ENCODE measurements at regions not wholly inside any gene's neighbourhood (a gene's known extent, or its start where the extent isn't known, plus 50 kb on each side); places are given as distances from the start of the nearest gene placed in this dataset.

DNA sequence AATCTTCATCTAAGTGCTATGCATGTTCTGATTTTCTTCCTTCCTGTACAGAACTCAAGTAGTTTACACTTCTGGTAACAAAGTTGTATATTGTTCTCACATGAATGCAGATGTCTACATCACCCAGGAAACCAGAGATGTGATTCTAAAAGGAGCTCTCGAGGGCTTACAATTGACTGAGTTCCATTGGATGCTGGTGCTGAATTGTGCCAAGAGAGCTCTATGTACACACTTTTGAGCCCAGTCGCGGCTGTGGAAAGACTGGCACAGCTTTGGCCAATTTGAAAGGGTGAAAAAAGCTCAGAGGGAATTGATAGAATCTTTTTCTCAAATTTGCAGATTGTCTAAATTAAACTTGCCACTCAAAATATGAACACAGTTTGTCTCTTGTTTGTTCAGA is 340.7 kb downstream of the LMBRD1 start:
- TF ChIP-seq, protein P1, sequence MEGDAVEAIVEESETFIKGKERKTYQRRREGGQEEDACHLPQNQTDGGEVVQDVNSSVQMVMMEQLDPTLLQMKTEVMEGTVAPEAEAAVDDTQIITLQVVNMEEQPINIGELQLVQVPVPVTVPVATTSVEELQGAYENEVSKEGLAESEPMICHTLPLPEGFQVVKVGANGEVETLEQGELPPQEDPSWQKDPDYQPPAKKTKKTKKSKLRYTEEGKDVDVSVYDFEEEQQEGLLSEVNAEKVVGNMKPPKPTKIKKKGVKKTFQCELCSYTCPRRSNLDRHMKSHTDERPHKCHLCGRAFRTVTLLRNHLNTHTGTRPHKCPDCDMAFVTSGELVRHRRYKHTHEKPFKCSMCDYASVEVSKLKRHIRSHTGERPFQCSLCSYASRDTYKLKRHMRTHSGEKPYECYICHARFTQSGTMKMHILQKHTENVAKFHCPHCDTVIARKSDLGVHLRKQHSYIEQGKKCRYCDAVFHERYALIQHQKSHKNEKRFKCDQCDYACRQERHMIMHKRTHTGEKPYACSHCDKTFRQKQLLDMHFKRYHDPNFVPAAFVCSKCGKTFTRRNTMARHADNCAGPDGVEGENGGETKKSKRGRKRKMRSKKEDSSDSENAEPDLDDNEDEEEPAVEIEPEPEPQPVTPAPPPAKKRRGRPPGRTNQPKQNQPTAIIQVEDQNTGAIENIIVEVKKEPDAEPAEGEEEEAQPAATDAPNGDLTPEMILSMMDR (IDR thresholded peaks at IDR 0.05; ENCODE audit: poor library complexity), result no peak
- TF ChIP-seq EZH2 (IDR thresholded peaks at IDR 0.05; ENCODE audit: borderline replicate concordance), result no peak

All from hepatocyte (in vitro differentiated cells).